GM21529 (cell line): ENCODE measurements at regions not wholly inside any gene's neighbourhood (a gene's known extent, or its start where the extent isn't known, plus 50 kb on each side); places are given as distances from the start of the nearest gene placed in this dataset.

Experiments
- ATAC-seq: cut with Tn5 transposase; IDR thresholded peaks from one replicate; pipeline ENCODE4 v1.9.1; 2021; ENCODE audit not compliant: unreplicated experiment

DNA sequence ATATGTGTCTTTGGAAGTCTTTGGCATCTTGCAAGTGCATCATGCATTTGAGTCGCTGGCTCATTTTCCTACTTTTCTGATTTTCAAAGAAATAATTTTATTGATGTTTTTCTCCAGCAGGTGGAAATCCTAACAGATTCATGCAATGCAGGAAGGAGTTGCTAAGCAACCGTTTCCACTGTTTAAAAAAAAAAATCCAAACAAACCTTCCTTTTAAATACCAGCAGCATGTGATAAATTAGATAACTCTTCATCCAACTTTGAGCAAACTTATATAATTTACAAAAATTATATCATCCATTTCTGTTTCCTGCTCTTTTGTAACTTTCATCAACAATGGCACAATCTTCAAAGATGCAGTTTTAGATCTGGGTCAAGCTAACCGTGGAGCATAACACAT lies 364.1 kb downstream of the MFSD1 start:
- ATAC-seq: no peak

DNA sequence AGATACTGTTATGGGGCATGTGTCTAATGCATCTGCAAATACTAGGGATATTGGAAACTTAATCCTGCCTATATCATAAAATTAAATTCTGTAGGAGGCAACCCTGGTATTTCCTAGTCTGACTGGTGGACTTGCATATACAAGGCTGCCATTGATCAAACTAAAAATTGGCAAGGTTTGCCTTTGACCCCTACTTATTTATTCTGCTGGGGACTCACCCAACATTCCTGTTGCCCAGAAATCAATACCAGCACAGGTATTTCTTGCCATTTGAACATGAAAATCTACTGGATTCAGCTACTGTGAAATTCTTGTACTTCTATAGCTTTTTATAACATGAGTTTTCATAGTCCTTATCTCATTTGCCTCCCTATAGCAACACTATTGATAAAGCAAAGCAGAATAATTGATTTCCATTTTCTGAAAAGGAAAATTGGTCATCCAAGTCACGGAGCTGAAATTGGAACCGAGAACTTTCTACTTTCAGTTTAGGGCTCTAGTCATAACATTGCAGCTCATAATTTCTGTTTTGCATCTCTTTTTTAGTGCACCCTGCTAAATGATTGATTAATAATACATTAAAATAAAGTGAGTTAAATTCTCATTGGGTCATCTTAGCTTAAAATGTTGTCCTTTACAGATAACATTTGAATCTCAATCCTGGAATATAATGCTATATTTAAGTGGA lies 365.2 kb downstream of the MFSD1 start:
- ATAC-seq: no peak

DNA sequence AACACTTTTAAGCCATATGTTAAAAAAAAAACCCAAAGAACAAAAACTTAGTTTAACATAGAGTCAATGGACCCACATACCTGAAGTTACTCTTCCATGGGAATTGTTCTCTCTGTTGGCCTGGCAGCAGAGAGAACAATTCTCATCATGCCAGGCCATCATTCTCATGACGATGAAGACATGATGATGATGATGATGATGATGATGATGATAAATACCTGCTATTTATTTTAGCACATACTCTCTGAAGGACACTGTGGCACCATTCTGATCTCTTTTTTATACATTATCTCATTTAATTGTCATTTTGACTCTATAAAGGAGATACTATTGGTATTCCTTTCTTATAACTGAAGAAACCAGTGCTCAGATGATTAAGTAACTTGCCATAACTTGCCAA lies 366.9 kb downstream of the MFSD1 start:
- no peak for ATAC-seq

DNA sequence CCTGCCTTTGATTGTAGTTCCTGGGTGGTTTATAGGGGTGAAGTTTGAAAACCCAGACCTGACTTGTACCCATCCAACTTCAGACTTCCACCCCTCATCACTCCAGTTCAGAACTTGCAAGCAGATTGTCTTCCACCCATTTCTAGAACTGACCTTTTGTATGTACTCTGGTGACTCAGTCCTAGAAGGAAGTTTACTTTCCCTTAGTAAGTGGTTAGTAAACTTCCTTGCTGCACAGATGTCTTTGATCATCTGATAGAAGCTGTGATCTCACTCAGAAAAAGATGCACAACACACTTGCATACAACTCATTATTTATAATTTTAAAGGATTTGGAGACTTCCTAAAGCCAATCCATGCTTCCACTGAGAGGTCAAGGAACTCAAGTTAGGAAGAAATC lies 368.0 kb downstream of the MFSD1 start:
- no peak for ATAC-seq

DNA sequence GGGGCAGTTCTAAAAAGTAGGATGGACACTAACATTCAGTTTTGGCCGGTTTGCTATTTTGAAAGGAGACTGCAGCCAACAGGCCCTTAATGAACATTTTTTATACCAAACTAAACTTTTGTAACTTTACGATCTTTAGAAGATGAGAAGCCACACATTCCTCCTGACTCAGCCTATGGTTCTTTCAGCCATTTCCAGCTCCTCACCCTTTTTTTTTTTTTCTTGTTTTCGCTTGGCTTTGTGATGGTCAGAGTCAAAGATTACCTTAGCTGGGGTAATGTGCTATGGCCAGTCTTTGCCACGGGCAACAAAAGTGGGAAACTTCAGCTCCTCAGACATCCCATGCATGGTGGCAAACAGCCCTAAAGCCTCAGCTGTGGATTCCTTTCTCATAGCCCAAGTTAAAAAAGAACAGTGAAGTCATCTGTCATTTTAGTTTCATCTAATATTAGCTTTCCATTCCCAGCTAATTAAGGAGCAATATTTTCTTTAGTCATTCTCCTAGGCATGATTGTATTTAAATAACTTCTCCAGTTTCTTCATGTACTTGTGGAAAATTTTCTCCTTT lies 368.7 kb downstream of the MFSD1 start:
- ATAC-seq: no peak

DNA sequence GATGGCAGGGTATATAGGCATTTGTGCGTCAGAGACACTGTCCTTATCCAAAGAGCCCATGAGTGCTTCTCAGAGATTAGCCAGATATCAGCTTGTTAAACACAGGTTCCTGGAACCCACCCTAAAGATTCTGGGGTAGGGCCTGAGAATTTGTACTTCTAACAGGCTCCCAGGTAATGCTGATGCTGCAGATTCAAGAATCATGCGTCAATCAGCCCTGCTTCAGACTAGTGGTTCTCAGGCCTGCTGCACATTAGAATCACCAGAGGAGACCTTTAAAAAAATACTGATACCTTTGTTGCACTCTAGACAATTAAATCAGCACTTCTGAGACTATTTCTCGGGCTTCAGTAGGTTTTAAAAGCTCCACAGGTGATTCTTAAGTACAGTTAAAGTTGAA lies 369.5 kb downstream of the MFSD1 start:
- ATAC-seq: no peak

DNA sequence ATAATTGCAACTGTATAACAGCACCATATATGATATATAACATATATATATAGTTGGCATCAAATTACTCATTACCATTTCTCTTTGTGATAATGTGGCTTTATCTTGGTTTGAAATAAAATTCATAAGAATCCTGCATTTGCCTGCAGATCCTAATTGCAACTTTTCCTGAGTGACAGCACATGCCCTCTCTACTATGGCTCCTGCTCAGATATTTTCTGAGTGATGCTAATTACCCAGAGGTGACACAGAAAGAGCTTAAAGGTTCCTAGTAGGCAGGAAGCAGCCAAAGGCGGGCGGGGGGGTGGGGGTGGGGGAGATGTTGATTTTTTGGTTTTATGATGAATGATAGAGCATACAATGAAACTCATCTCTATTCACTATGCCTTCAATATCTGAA lies 370.6 kb downstream of the MFSD1 start:
- ATAC-seq: no peak

DNA sequence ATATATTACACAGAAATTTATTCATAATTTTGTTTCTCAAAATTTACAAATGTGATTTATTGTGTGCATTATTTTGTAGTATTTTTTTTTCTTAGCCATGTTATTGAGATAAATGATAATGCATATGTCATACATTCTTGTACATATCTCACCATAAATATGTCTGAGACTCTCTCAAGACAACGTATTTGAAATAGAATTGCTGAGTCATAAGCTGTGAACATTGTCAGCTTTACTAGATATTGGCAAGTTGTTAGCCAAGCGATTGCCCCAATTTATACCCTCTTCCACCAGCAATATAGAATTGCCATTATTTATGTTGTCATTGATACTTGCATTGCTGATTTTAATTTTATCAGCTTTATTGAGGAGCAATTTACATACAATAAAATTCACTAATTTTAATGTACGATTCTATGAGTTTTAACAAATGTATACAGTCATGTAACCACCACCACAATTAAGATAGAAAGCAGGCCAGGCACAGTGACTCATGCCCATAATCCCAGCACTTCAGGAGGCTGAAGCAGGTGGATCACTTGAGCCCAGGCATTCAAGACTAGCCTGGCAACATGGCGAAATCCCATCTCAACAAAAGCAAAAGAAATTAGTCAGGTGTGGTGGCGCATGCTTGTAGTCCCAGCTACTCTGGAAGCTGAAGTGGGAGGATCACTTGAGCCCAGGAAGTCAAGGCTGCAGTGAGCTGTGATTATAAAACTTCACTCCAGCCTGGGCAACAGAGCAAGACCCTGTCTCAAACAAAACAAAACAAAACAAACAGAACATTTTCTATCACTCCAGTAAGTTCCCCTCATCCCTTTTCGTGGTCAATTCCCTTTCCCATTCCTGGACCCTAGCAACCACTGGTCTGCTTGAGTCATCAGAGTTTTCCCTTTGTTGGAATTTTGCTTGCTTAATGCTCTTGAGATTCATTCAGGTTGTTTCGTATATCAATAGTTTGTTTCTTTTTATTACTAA lies 373.1 kb downstream of the MFSD1 start:
- ATAC-seq: no peak

DNA sequence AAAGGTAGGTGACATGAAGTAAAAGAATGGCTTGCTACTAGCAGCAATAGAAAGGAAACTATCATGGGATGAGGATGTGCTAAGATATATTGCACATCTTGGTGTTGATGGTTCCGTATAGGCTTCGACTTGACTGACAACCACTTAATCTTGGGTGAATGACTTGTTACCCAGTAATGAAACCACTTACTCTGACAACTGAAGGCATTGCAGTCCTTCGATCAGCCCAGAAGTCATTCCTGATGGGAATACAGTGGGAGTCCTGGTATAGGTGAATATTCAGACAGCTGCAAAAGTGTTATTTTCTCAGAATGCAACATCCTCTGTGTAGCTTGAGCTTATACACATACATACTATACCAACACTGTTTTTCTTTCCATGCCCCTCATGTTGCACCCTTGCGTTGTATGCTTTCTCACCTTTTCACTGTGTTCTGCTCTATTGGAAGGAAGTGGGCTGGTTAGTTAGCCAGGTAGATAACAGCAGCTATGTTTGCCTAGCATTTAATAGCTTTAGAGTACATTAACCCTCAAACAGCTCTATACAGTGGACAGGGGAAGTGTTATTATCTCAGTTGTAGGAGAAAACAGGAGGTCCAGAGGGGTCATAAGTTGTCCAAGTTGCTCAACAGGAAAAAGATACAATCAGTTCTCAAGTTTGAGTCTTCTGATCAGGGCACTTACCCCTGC lies 376.5 kb downstream of the MFSD1 start:
- ATAC-seq: no peak

DNA sequence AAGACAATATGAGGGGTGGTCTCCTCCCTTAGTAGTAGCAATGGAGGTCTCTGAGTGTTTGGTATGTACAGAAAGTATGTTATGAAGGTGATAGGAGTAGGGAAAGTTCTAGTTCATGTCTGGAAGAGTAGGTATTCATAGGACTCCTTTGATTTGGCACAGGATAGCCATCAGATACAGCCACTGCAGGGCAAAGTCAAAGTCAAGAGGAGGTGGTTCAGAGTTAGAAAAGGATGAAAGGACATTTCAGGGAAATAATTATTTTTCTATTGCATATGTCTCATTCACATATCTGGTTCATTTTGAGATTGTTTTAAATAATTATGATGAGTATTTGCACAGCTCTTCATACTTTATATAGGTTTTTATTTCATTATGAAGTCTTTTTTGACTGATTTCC lies 381.1 kb downstream of the MFSD1 start:
- ATAC-seq: no peak

DNA sequence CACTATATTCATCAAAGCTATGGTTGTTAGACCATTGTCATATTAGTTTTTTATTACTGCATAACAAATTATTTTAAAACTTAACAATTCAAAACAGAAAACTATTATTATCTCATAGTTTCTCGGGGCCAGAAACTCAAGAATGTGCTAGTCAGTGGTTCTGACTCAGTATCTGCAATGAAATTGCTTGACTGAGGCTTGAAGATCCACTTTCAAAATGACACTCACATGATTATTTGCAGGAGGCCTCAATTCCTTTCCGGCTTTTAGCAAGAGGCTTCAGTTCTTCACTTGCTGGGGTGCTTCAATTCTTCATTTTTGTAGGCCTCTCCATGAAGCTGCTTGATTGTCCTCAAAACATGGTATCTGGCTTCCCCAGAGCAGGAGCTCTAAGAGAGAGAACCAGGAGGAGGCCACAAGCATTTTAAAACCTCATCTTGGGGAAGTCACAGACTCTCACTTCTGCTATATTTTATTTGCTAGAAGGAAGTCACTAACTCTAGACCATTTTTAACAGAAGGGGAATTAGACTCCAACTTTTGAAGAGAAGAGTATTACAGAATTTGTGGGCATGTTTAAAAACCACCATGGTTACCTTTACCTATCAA lies 383.7 kb downstream of the MFSD1 start:
- peak; percentile 65 for ATAC-seq

DNA sequence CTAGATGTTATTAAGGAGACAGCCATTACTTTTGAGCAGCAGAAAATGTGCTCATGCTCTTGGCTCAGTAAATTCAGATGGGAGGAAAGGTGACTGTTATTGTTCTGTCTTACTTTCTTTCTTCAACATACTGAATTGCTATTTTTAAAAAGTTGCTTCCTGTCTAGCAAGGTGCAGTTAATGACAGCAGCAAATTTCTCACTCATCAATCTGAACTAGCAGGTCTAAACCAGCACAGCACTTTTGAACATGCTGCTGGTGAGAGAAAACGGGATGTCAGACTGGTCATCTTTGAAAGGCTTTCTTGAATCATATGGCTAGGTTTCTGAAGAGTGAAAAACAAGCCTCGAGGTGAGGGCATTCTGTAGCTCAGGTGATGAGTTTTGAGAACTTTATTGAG lies 384.7 kb downstream of the MFSD1 start:
- peak; percentile 67 for ATAC-seq

DNA sequence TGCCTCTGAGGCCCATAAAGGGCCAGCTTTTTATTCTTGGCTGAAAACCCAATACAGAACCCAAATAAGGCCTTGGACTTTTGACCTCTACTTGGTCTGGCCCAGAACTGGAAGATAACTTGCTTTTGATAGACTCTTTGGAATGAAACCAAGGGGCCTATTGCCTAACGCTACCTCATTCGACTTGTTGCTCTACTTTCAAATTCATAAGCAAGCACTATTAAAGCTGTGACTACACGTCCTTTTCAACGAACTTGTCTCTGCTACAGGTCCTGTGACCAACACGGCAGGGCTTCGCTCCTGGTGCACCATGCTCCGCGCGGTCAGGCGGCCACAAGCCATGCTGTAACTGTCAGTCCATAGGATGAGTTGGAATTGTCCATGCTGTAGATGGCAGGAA lies 385.4 kb downstream of the MFSD1 start:
- ATAC-seq: no peak

DNA sequence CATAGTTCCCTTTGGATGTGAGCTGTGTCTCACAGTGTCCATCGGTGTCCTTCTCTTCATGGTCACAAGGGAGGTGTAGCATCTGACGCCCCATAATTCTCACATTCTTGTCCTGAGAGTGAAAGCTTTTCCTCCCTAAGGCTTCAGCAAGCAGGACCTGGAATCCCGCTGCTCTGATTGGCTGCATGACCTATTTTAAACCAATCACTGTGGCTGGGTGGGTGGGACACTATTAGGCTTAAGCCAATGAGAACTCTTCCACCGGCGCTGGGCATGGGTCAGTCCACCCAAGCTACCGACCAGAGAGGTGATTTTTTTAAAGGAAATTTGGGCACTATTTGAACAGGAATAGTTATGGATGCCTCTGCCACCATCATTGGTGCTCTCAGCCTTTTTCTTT lies 385.9 kb downstream of the MFSD1 start:
- ATAC-seq: no peak

DNA sequence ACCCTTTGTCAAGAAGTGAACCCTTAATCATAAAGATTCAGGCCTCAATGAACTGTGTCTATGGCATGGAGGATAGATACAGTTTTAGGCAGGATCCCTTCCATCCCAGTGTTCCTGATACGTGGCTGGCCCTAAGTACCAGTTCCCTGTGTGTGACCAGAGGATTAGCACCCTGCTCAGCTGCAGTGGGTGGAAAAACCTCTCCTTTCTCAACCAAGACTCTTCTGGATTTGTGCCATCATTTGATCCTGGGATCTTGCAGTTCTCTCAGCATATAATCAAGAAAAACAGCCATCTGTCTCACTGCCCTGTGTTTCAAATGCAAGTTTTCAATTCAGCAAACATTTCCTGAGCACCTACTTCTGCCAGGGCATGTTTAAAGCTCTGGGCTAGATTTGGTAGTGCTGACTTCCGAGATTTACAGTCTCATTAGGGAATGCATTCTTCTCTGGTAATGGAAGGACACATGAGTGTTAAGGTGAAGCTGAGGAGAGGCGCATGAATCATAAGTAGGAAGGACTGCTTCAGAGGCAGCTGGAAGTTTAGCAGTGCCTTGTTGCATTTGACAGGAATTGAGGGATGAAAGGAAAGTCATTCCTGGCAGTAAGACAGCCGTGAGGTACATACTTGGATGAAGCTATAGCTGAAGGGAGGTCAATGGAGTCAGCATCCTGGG lies 388.3 kb downstream of the MFSD1 start:
- ATAC-seq: no peak

DNA sequence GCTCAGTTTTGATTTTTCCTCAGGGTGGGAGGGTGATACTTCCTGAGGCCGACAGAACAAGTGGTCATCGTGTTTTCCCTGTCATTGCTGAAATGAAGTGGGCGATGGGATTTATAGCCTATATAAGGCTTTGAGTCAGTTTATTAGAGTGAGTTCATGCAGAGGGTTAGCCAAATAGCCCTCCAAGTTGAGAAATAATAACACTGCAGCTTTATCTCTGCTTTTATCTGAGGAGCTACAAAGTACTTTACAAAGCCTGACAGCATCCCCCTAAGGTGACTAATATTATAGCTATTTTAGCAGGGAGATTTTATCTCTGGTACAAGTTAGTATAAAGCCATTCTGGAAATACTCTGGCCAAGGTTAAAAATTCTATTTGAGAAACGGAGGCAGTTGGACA lies 389.6 kb downstream of the MFSD1 start:
- no peak for ATAC-seq

DNA sequence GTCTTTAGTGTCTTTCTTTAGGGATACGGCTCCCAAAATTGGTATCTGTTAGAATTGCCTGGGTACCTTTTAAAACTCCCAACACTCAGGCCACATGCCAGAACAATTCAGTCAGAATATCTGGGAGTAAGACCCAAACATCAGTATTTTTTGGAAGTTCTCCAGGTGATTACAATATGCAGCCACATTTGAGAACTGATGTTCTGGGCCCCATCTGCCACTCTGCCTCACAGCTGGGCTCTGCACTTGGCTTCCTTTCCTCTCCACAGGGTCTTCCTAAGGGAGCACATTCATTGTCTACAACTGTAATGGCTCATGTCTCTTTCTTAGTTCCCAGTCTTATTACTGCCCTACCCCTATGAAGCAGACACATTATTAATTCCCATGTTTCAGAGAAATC lies 394.5 kb downstream of the MFSD1 start:
- no peak for ATAC-seq

DNA sequence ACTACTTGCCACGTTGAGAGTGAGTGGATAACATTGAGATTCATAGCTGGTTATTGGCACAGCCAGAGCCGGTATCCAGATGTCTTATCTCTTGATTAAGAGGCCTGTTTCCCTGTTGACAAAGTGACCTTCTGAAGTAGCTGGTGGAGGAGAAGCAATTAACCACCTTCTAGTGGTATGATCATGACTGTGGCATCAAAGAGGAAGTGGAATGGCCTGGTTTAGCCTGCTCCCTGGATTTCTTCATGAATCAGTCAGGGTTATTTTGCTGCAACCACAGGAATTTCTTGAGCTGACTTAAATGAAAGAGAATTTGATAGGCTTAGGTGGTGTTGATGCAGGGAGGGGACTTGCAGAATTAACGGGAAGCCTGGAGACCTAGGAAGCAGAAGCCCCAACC lies 398.3 kb downstream of the MFSD1 start:
- no peak for ATAC-seq

DNA sequence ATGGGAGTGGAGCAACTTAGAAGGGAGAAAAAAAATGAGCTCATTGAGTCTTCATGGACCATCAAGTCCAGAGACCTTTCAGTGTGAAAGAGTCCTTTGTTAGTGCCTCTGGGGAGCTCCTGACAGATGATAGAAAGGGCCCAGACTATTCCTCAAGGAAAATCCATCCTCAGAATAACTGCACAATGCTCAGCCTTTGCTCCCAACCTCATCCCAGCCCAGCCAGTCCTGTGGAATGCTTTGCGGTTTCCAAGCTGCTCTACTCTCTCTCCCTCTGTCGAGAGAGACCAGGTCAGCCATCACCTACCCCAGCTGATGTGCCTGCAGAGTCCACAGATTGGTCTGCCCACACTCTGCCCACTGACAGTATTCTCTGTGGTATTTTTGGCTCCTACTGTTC lies 406.2 kb downstream of the MFSD1 start:
- ATAC-seq: no peak

DNA sequence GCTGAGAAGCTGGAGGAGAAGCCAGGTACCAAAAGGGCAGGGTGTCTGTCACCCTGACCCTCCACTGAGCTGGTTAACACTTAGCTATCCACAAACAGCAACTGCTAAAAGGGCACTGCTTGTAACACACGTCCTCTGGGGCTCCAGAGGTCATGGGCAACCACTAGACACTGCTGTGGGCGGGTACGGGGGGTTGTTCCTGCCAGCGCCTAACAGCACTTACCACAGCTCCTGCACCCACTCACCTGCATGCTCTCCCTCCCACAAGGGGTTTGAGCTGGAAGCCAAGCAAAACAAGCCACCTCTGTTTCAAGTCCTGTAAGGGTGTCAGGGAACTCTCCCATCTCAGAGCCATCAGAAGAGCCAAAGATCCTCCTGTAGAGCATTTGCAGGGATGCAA lies 407.6 kb downstream of the MFSD1 start:
- no peak for ATAC-seq

DNA sequence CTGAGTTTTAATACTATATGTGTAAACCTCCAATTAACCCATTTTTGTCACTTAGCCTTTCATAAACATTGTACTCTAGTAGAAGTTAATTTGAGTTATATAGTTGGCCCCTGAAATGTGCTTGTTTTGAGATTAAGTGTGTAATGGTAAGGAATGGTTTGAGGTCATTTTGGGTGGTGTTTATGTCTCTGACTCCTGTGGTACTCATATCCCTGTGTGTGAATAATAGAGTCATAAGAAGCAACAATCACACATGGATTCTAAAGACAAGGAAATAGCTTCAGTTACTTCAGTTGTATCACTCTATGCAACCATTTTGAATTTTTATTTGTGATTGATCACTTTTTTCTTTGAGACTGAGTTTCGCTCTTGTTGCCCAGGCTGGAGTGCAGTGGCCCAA lies 408.5 kb downstream of the MFSD1 start:
- no peak for ATAC-seq
